ENCODE measurements at regions not wholly inside any gene's neighbourhood (a gene's known extent, or its start where the extent isn't known, plus 50 kb on each side); places are given as distances from the start of the nearest gene placed in this dataset.

DNA sequence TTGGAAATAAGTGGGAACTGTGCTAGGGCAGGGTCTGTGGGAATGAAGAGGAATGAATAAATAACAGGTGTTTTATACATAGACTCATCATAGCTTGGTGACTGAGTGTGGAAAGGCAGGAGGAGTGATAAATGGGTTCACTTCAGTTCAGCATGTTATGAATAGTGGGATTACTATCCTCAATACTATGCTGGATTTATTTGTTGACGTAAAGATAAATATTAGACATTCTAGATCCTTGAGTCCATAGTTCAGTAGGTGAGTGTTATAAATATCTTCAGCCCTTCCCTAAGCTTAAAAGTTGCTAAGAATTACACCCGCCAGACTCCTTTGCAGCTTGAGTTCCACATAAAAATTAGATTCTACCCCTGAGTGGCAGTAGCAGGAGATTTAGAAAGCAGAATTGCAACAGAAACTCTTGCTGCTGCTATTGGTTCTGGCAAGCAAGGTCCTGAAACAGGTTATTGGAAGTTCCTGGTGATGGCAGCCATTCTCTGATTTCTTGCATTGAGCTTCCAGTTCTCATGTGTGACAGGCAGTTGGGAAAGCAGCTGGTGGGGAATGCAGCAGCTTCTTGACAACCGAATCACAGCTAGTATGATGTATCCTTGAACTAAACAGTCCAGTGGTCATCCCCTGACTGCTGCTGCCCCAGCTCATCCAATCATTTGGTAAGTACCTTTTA is 1558.9 kb downstream of the FAM181B start:
- no peak for DNase-seq (ENCODE audit: extremely low spot score)
- ChIA-PET CTCF (no interaction called here), POLR2A (no interaction called here)
- TF ChIP-seq NFRKB (IDR thresholded peaks at IDR 0.05) (no peak), BHLHE40 (IDR thresholded peaks at IDR 0.05; ENCODE audit: borderline replicate concordance) (no peak), SP1 (IDR thresholded peaks at IDR 0.05) (no peak), SUZ12 (IDR thresholded peaks at IDR 0.05) (no peak), HDGF (IDR thresholded peaks at IDR 0.05; ENCODE audit: borderline replicate concordance) (no peak), TARDBP (IDR thresholded peaks at IDR 0.05) (no peak)
- TF ChIP-seq, protein P1, sequence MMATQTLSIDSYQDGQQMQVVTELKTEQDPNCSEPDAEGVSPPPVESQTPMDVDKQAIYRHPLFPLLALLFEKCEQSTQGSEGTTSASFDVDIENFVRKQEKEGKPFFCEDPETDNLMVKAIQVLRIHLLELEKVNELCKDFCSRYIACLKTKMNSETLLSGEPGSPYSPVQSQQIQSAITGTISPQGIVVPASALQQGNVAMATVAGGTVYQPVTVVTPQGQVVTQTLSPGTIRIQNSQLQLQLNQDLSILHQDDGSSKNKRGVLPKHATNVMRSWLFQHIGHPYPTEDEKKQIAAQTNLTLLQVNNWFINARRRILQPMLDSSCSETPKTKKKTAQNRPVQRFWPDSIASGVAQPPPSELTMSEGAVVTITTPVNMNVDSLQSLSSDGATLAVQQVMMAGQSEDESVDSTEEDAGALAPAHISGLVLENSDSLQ (IDR thresholded peaks at IDR 0.05), result no peak

- CTCF ChIA-PET, result interaction anchor here (0.7 kb wide), 1 partner anchor 71 kb away, joined by 5 read pairs; no protein-coding TSS in a partner anchor
- TF ChIP-seq, protein P1 (IDR thresholded peaks at IDR 0.05), result no peak
- TF ChIP-seq ARNT (IDR thresholded peaks at IDR 0.05) (no peak), FOXK2 (IDR thresholded peaks at IDR 0.05) (no peak), TARDBP (IDR thresholded peaks at IDR 0.05) (no peak), HDGF (IDR thresholded peaks at IDR 0.05; ENCODE audit: borderline replicate concordance) (no peak)
- POLR2A ChIA-PET, result no interaction called here
- DNase-seq (ENCODE audit: extremely low spot score), result no peak
These were observed 1568.5 kb downstream of the FAM181B start for GRCh38 chr11:81165164-81165563.

DNA sequence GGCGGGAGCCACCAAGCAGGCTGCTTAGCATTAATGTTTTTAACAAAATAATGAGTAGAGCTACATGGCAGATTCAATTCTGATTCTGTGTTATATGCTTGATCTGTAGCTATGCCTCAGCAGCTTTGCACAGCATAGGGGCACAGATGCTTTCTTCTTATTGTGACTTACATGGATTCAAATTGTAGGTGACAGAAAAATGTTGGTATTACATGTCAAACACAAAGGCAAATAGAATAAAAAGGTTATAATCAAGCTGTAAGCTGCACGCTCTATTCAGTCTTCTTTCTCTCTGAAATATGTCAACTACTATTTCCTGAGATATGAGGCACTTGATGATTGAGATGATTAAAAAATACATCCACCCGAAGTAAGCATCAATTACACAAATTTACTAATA is 1573.8 kb downstream of the FAM181B start:
- DNase-seq (ENCODE audit: extremely low spot score), result no peak
- ChIA-PET POLR2A (no interaction called here), CTCF (no interaction called here)
- TF ChIP-seq FOXK2 (IDR thresholded peaks at IDR 0.05) (no peak), FOXA1 (IDR thresholded peaks at IDR 0.05) (no peak), FOXM1 (IDR thresholded peaks at IDR 0.05; ENCODE audit: borderline replicate concordance) (no peak), SUZ12 (IDR thresholded peaks at IDR 0.05) (no peak), LEF1 (IDR thresholded peaks at IDR 0.05; ENCODE audit: borderline replicate concordance) (no peak), BHLHE40 (IDR thresholded peaks at IDR 0.05; ENCODE audit: borderline replicate concordance) (no peak), SP1 (IDR thresholded peaks at IDR 0.05) (no peak), HDGF (IDR thresholded peaks at IDR 0.05; ENCODE audit: borderline replicate concordance) (no peak), TARDBP (IDR thresholded peaks at IDR 0.05) (no peak), CTBP1 (IDR thresholded peaks at IDR 0.05; ENCODE audit: borderline replicate concordance) (no peak), ARNT (IDR thresholded peaks at IDR 0.05) (no peak), NFRKB (IDR thresholded peaks at IDR 0.05) (no peak), ELF4 (IDR thresholded peaks at IDR 0.05) (no peak)

DNA sequence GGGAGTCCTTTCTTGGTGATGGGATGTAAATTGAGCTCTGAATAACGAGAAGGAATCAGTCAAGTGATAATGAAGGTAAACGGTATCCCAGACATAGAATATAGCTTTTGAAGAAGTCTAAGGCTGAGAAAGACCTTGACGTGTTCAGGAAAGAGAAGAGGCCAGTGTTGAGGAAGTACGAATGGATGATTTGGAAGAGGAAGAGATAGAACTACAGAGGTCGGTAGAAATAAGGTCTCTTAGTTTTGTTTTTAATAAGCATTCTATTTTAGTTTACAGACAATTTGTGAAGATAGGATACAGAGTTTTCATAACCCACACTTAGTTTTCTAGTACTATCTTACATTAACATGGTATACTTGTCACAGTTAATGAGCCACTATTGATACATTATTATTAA is 1598.1 kb downstream of the FAM181B start:
- POLR2A ChIA-PET, result no interaction called here
- no peak for DNase-seq (ENCODE audit: extremely low spot score)
- CTCF ChIA-PET, result no interaction called here
- TF ChIP-seq FOXA1 (IDR thresholded peaks at IDR 0.05), result no peak
- TF ChIP-seq LEF1 (IDR thresholded peaks at IDR 0.05; ENCODE audit: borderline replicate concordance), result no peak
- no peak for TF ChIP-seq HDGF (IDR thresholded peaks at IDR 0.05; ENCODE audit: borderline replicate concordance)
- no peak for TF ChIP-seq CTBP1 (IDR thresholded peaks at IDR 0.05; ENCODE audit: borderline replicate concordance)
- TF ChIP-seq FOXK2 (IDR thresholded peaks at IDR 0.05), result no peak
- TF ChIP-seq ARNT (IDR thresholded peaks at IDR 0.05), result no peak
- no peak for TF ChIP-seq FOXM1 (IDR thresholded peaks at IDR 0.05; ENCODE audit: borderline replicate concordance)
- TF ChIP-seq NFRKB (IDR thresholded peaks at IDR 0.05), result no peak
- no peak for TF ChIP-seq ZNF384 (IDR thresholded peaks at IDR 0.05)
- TF ChIP-seq SP1 (IDR thresholded peaks at IDR 0.05), result no peak
- no peak for TF ChIP-seq BHLHE40 (IDR thresholded peaks at IDR 0.05; ENCODE audit: borderline replicate concordance)
- TF ChIP-seq, protein P1 (IDR thresholded peaks at IDR 0.05), result no peak
- TF ChIP-seq ELF4 (IDR thresholded peaks at IDR 0.05), result no peak
- no peak for TF ChIP-seq L3MBTL2 (conservative IDR thresholded peaks at IDR 0.05)
- no peak for TF ChIP-seq SUZ12 (IDR thresholded peaks at IDR 0.05)
- TF ChIP-seq TARDBP (IDR thresholded peaks at IDR 0.05), result no peak

- no peak for TF ChIP-seq FOXA1 (IDR thresholded peaks at IDR 0.05)
- no peak for TF ChIP-seq SUZ12 (IDR thresholded peaks at IDR 0.05)
- TF ChIP-seq SP1 (IDR thresholded peaks at IDR 0.05), result no peak
- no peak for TF ChIP-seq ARNT (IDR thresholded peaks at IDR 0.05)
- no peak for DNase-seq (ENCODE audit: extremely low spot score)
- ChIA-PET CTCF (no interaction called here), POLR2A (no interaction called here)
These were observed 1604.0 kb downstream of the FAM181B start for GRCh38 chr11:81129618-81130017.

DNA sequence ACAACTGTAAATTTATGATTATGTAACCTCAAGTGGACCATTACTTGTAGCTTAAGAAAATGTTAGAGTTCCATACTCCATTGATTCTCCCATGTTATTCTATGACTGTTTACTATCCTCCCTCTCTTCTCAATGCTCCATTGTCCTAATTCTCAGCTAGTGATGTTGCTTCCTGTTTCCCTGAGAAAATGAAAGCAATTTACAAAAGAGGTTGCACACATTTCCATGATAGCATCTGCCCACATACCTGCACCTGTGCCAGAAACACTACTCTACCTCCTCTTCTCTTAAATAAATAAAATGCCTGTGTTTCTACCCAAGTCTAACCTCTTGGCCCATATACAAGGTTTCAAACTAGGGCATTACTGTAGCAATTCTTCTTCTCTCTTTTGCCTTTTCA is 1620.9 kb downstream of the FAM181B start:
- no peak for DNase-seq (ENCODE audit: extremely low spot score)
- CTCF ChIA-PET, result no interaction called here
- POLR2A ChIA-PET, result no interaction called here
- TF ChIP-seq FOXA1 (IDR thresholded peaks at IDR 0.05), result no peak
- TF ChIP-seq ZNF384 (IDR thresholded peaks at IDR 0.05), result no peak
- TF ChIP-seq L3MBTL2 (conservative IDR thresholded peaks at IDR 0.05), result no peak
- TF ChIP-seq SUZ12 (IDR thresholded peaks at IDR 0.05), result no peak
- no peak for TF ChIP-seq CTBP1 (IDR thresholded peaks at IDR 0.05; ENCODE audit: borderline replicate concordance)
- TF ChIP-seq ELF4 (IDR thresholded peaks at IDR 0.05), result no peak
- TF ChIP-seq LEF1 (IDR thresholded peaks at IDR 0.05; ENCODE audit: borderline replicate concordance), result no peak
- no peak for TF ChIP-seq FOXM1 (IDR thresholded peaks at IDR 0.05; ENCODE audit: borderline replicate concordance)
- no peak for TF ChIP-seq HDGF (IDR thresholded peaks at IDR 0.05; ENCODE audit: borderline replicate concordance)

GRCh38 chr11:81104051-81104450 is 1629.6 kb downstream of the FAM181B start:
- no peak for DNase-seq (ENCODE audit: extremely low spot score)
- CTCF ChIA-PET, result no interaction called here
- no peak for TF ChIP-seq TARDBP (IDR thresholded peaks at IDR 0.05)
- no peak for TF ChIP-seq FOXK2 (IDR thresholded peaks at IDR 0.05)
- TF ChIP-seq L3MBTL2 (conservative IDR thresholded peaks at IDR 0.05), result no peak
- TF ChIP-seq FOXA1 (IDR thresholded peaks at IDR 0.05), result no peak
- TF ChIP-seq, protein P1 (IDR thresholded peaks at IDR 0.05), result no peak
- no peak for TF ChIP-seq FOXM1 (IDR thresholded peaks at IDR 0.05; ENCODE audit: borderline replicate concordance)
- TF ChIP-seq ZNF384 (IDR thresholded peaks at IDR 0.05), result no peak
- TF ChIP-seq SUZ12 (IDR thresholded peaks at IDR 0.05), result no peak
- TF ChIP-seq SP1 (IDR thresholded peaks at IDR 0.05), result no peak
- TF ChIP-seq LEF1 (IDR thresholded peaks at IDR 0.05; ENCODE audit: borderline replicate concordance), result no peak
- no peak for TF ChIP-seq CTBP1 (IDR thresholded peaks at IDR 0.05; ENCODE audit: borderline replicate concordance)
- TF ChIP-seq ARNT (IDR thresholded peaks at IDR 0.05), result no peak
- TF ChIP-seq BHLHE40 (IDR thresholded peaks at IDR 0.05; ENCODE audit: borderline replicate concordance), result no peak
- TF ChIP-seq NFRKB (IDR thresholded peaks at IDR 0.05), result no peak
- TF ChIP-seq ELF4 (IDR thresholded peaks at IDR 0.05), result no peak
- no peak for TF ChIP-seq HDGF (IDR thresholded peaks at IDR 0.05; ENCODE audit: borderline replicate concordance)
- POLR2A ChIA-PET, result no interaction called here
